HG03378 (cell line): ENCODE measurements at regions not wholly inside any gene's neighbourhood (a gene's known extent, or its start where the extent isn't known, plus 50 kb on each side); places are given as distances from the start of the nearest gene placed in this dataset.
"Not testable (repeated sequence)": the region's sequence is repeated elsewhere in the genome, so short reads cannot be mapped to it uniquely, and the experiment has no call there.

Experiments used
- ATAC-seq: cut with Tn5 transposase; IDR thresholded peaks from one replicate; pipeline ENCODE4 v1.9.1; 2021; ENCODE audit warnings: mild to moderate bottlenecking, moderate library complexity; ENCODE audit not compliant: unreplicated experiment

GRCh38 chr2:90036335-90036734 is 1344.9 kb downstream of the RPIA start:
- not testable (repeated sequence) for ATAC-seq

GRCh38 chr2:90039093-90039492 is 1347.6 kb downstream of the RPIA start:
- ATAC-seq: not testable (repeated sequence)

- ATAC-seq: not testable (repeated sequence)
Observed at GRCh38 chr2:90047776-90048175, 1356.3 kb downstream of the RPIA start.

- not testable (repeated sequence) for ATAC-seq
Observed at GRCh38 chr2:90052113-90052631, 1360.7 kb downstream of the RPIA start.

GRCh38 chr2:90069290-90069894 is 1377.9 kb downstream of the RPIA start:
- ATAC-seq: peak; percentile 49

- no peak for ATAC-seq
Observed at GRCh38 chr2:90076311-90076710, 1384.8 kb downstream of the RPIA start.

- no peak for ATAC-seq
Observed at GRCh38 chr2:90077948-90078347, 1386.5 kb downstream of the RPIA start.

GRCh38 chr2:90079374-90079773 is 1387.9 kb downstream of the RPIA start:
- no peak for ATAC-seq

- ATAC-seq: not testable (repeated sequence)
Observed at GRCh38 chr2:90087792-90088191, 1396.3 kb downstream of the RPIA start.

- not testable (repeated sequence) for ATAC-seq
Observed at GRCh38 chr2:90093571-90094270, 1402.2 kb downstream of the RPIA start.

GRCh38 chr2:90097617-90098016 is 1406.1 kb downstream of the RPIA start:
- not testable (repeated sequence) for ATAC-seq

GRCh38 chr2:90105142-90105541 is 1413.7 kb downstream of the RPIA start:
- not testable (repeated sequence) for ATAC-seq

GRCh38 chr2:90123409-90123808 is 1431.9 kb downstream of the RPIA start:
- ATAC-seq: not testable (repeated sequence)

- ATAC-seq: not testable (repeated sequence)
Observed at GRCh38 chr2:90139046-90139445, 1447.6 kb downstream of the RPIA start.

GRCh38 chr2:90141558-90141957 is 1450.1 kb downstream of the RPIA start:
- not testable (repeated sequence) for ATAC-seq

- ATAC-seq: not testable (repeated sequence)
Observed at GRCh38 chr2:90151805-90152204, 1460.3 kb downstream of the RPIA start.

GRCh38 chr2:90170978-90171377 is 1479.5 kb downstream of the RPIA start:
- ATAC-seq: not testable (repeated sequence)

- ATAC-seq: not testable (repeated sequence)
Observed at GRCh38 chr2:90173081-90173480, 1481.6 kb downstream of the RPIA start.

GRCh38 chr2:90179591-90179990 is 1488.1 kb downstream of the RPIA start:
- not testable (repeated sequence) for ATAC-seq

- ATAC-seq: no peak
Observed at GRCh38 chr2:90207454-90208058, 1516.1 kb downstream of the RPIA start.

- no peak for ATAC-seq
Observed at GRCh38 chr2:90209009-90209408, 1517.5 kb downstream of the RPIA start.

- no peak for ATAC-seq
Observed at GRCh38 chr2:90209806-90210205, 1518.3 kb downstream of the RPIA start.
